ENCODE measurements at regions not wholly inside any gene's neighbourhood (a gene's known extent, or its start where the extent isn't known, plus 50 kb on each side); places are given as distances from the start of the nearest gene placed in this dataset.

DNA sequence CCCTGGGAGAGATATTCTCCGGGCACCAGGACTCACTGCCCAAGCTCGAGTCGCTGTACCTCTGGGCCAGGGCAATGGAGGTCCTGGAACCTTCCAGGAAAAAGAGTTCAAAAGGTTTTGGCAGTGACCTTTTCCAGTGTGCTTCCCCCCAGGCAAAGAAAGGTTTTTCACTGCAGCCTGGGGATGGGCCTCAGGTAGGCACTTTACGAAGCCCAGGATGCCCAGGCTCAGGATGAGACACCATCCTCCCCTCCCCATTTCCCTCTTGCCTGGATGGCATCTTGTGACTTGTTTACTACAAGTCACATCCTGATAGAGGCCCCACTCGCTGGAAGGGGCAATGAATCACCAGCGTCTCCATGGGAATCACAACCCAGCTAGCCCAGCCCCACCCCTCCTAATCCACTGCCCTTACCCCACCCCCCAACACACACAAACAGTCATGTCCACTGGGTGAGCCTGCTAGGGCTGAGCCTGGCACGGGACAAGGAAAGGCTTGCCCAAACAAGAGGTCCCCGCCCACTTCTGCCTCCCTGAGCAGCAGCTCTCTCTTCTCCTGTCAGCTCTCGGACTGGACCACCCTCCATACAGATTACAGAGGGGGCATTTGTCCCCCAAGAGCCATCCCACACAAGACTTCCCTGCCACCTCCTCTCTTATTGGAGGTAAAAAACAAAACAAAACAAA, 93.8 kb upstream of the SMNDC1 start:
- TF ChIP-seq, protein P1, sequence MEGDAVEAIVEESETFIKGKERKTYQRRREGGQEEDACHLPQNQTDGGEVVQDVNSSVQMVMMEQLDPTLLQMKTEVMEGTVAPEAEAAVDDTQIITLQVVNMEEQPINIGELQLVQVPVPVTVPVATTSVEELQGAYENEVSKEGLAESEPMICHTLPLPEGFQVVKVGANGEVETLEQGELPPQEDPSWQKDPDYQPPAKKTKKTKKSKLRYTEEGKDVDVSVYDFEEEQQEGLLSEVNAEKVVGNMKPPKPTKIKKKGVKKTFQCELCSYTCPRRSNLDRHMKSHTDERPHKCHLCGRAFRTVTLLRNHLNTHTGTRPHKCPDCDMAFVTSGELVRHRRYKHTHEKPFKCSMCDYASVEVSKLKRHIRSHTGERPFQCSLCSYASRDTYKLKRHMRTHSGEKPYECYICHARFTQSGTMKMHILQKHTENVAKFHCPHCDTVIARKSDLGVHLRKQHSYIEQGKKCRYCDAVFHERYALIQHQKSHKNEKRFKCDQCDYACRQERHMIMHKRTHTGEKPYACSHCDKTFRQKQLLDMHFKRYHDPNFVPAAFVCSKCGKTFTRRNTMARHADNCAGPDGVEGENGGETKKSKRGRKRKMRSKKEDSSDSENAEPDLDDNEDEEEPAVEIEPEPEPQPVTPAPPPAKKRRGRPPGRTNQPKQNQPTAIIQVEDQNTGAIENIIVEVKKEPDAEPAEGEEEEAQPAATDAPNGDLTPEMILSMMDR (IDR thresholded peaks at IDR 0.05; ENCODE audit: poor library complexity): no peak
- no peak for TF ChIP-seq EZH2 (IDR thresholded peaks at IDR 0.05; ENCODE audit: borderline replicate concordance)
